Mesenchymal stem cell (in vitro differentiated cells and primary cell): ENCODE measurements at regions not wholly inside any gene's neighbourhood (a gene's known extent, or its start where the extent isn't known, plus 50 kb on each side); places are given as distances from the start of the nearest gene placed in this dataset.
A peak's percentile ranks its signal among the peaks of the same experiment; 100 is the strongest.

ENCODE experiments used
- DNase-seq: peaks from one replicate; pipeline ENCODE4 v3.0.0-alpha.2; 2013
- H2AFZ ChIP-seq: one replicate; pipeline ENCODE4 v1.6.1; 2013; ENCODE audit warnings: low read depth, mild to moderate bottlenecking, control low read depth, inconsistent platforms, low read length, moderate library complexity
- H2AK5ac ChIP-seq: 2 replicates; pipeline ENCODE4 v1.6.1; 2013; ENCODE audit warnings: low read length, moderate library complexity, mild to moderate bottlenecking, inconsistent platforms; ENCODE audit not compliant: severe bottlenecking
- H2BK120ac ChIP-seq: one replicate; pipeline ENCODE4 v1.6.1; 2013; ENCODE audit warnings: low read depth, mild to moderate bottlenecking, inconsistent platforms, low read length, moderate library complexity
- H2BK12ac ChIP-seq, 2 experiments: one replicate each; pipeline ENCODE4 v1.6.1; 2013; ENCODE audit warnings: inconsistent platforms in 2 of 2, low read length in 2 of 2, mild to moderate bottlenecking in 2 of 2, moderate library complexity in 2 of 2, control low read depth in 1 of 2
- H2BK15ac ChIP-seq: one replicate; pipeline ENCODE4 v1.6.1; 2013; ENCODE audit warnings: mild to moderate bottlenecking, low read depth, inconsistent platforms; ENCODE audit not compliant: poor library complexity, severe bottlenecking
- H2BK5ac ChIP-seq: 2 replicates; pipeline ENCODE4 v1.6.1; 2013; ENCODE audit warnings: low read depth, mild to moderate bottlenecking, low read length, control low read depth, inconsistent platforms; ENCODE audit not compliant: poor library complexity, severe bottlenecking
- H3K14ac ChIP-seq, 2 experiments: one replicate each; pipeline ENCODE4 v1.6.1; 2013; ENCODE audit warnings: inconsistent platforms in 2 of 2, low read length in 2 of 2, control low read depth in 1 of 2, mild to moderate bottlenecking in 1 of 2, moderate library complexity in 1 of 2
- H3K18ac ChIP-seq, 2 experiments: one replicate each; pipeline ENCODE4 v1.6.1; 2013; ENCODE audit warnings: inconsistent platforms in 2 of 2, low read length in 2 of 2, control low read depth in 1 of 2, low read depth in 1 of 2, mild to moderate bottlenecking in 1 of 2
- H3K23ac ChIP-seq, 2 experiments: one replicate each; pipeline ENCODE4 v1.6.1; 2013; ENCODE audit warnings: inconsistent platforms in 2 of 2, low read length in 2 of 2, mild to moderate bottlenecking in 2 of 2, moderate library complexity in 2 of 2, control low read depth in 1 of 2
- H3K27ac ChIP-seq: 2 replicates; pipeline ENCODE4 v1.5.1; 2013; ENCODE audit warnings: mild to moderate bottlenecking, moderate library complexity, low read length, control low read depth, inconsistent platforms; ENCODE audit not compliant: poor library complexity, severe bottlenecking
- H3K27me3 ChIP-seq, 2 experiments: 2 replicates each; pipeline versions ENCODE4 v1.6.1 to v1.7.0; 2013; ENCODE audit warnings: low read length in 2 of 2, mild to moderate bottlenecking in 2 of 2, moderate library complexity in 2 of 2, control low read depth in 1 of 2, inconsistent platforms in 1 of 2; ENCODE audit not compliant: control insufficient read depth in 1 of 2, insufficient read depth in 1 of 2
- H3K36me3 ChIP-seq, 2 experiments: 2 replicates each; pipeline versions ENCODE4 v1.6.1 to v1.7.0; 2013; ENCODE audit warnings: low read length in 2 of 2, control low read depth in 1 of 2, inconsistent platforms in 1 of 2, low read depth in 1 of 2, mild to moderate bottlenecking in 1 of 2; ENCODE audit not compliant: insufficient read depth in 2 of 2, control insufficient read depth in 1 of 2
- H3K4ac ChIP-seq, 2 experiments: one replicate each; pipeline ENCODE4 v1.6.1; 2013; ENCODE audit warnings: inconsistent platforms in 2 of 2, low read length in 2 of 2, mild to moderate bottlenecking in 2 of 2, moderate library complexity in 2 of 2, control low read depth in 1 of 2, low read depth in 1 of 2
- H3K4me1 ChIP-seq: 2 replicates; pipeline ENCODE4 v1.6.1; 2013; ENCODE audit warnings: low read depth, low read length, control low read depth; ENCODE audit not compliant: control insufficient read depth, insufficient read depth
- H3K4me2 ChIP-seq: 2 replicates; pipeline ENCODE4 v1.6.1; 2013; ENCODE audit warnings: low read length, mild to moderate bottlenecking, inconsistent platforms; ENCODE audit not compliant: poor library complexity, severe bottlenecking
- H3K4me3 ChIP-seq, 2 experiments: 2 replicates each; pipeline versions ENCODE4 v1.5.1 to v1.7.0; 2013; ENCODE audit warnings: low read length in 2 of 2, mild to moderate bottlenecking in 2 of 2, control low read depth in 1 of 2, low read depth in 1 of 2; ENCODE audit not compliant: insufficient read depth in 1 of 2
- H3K79me1 ChIP-seq: replicated peaks from 2 replicates; pipeline ENCODE4 v1.6.1; 2013; ENCODE audit warnings: mild to moderate bottlenecking, control low read depth, low read length, inconsistent platforms; ENCODE audit not compliant: poor library complexity, severe bottlenecking
- H3K9ac ChIP-seq: 2 replicates; pipeline ENCODE4 v1.7.0; 2013; ENCODE audit warnings: mild to moderate bottlenecking, low read length, moderate library complexity
- H3K9me3 ChIP-seq: 2 replicates; pipeline ENCODE4 v1.7.0; 2013; ENCODE audit warnings: mild to moderate bottlenecking, low read length; ENCODE audit not compliant: control insufficient read depth
- H4K8ac ChIP-seq: one replicate; pipeline ENCODE4 v1.6.1; 2013; ENCODE audit warnings: inconsistent platforms, mild to moderate bottlenecking, low read length, moderate library complexity
- H4K91ac ChIP-seq: one replicate; pipeline ENCODE4 v1.6.1; 2013; ENCODE audit warnings: mild to moderate bottlenecking, low read length, inconsistent platforms
- WGBS: methylation state at CpG from one replicate; pipeline ENCODE4 v1.1.7; 2013; ENCODE audit warnings: mixed read lengths; 5-methylcytosine and 5-hydroxymethylcytosine counted together

DNA sequence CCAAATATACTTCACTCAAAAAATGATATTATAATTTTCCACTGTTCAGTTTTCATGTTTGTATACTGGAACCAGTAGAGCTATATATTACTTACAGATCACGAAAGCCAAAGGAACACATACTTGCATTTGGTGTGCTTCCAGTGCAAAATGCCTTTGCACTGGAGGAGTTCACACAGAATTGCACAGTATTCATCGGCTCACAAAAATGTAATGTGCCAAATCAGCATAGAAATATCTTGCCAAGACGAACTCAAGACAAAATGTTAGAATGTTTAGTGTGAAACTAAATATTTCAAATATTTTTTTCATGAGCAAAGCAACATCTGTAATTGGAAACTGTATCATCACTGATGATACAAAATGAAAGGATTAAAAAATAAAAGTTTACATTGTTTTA is 646.2 kb upstream of the SEMA3D start:
- Histone ChIP-seq H3K9me3 (no peaks in the 10 kb centered on the region), H2BK120ac (no peak overlapping the region), H3K27me3 (no peaks in the 10 kb centered on the region), H3K36me3 (no peaks in the 10 kb centered on the region), H3K4ac (no peak overlapping the region), H2AK5ac (no peak overlapping the region), H3K27ac (no peak overlapping the region), H3K4me2 (no peak overlapping the region), H4K8ac (no peak overlapping the region), H4K91ac (no peak overlapping the region), H3K9ac (peak overlapping the region; percentile 11), H2BK5ac (no peak overlapping the region), H3K4me3 (no peak overlapping the region), H2BK12ac (no peak overlapping the region), H3K79me1 (no peaks in the 10 kb centered on the region), H3K23ac (no peak overlapping the region), H3K14ac (no peak overlapping the region), H2AFZ (no peak overlapping the region), H2BK15ac (no peak overlapping the region), H3K4me1 (no peaks in the 10 kb centered on the region), H3K18ac (no peak overlapping the region)
- DNase-seq = no peak
- 92% methylated on average over 1 of the region's 3 CpGs for WGBS

DNA sequence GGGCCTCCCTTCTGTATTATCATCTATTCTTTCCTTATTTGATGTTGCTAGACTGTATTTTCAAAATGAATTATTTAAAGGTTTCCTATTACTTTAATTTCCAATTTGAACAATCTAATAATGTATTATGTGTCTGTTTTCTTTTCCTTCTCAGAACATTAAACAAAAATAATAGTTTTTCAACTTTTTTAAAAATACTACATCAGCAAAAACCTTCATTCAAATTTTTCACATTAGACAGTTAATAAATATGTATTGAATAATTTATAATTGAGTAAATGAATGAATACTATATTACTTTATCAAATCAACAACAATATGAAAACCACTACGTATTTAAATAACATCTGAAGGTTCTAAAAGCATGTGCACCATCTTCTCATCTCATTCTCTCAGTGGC is 644.1 kb upstream of the SEMA3D start:
- DNase-seq = no peak
- Histone ChIP-seq H3K14ac (no peak overlapping the region), H3K27ac (no peak overlapping the region), H2BK12ac (no peak overlapping the region), H3K18ac (no peak overlapping the region), H3K9ac (no peak overlapping the region), H3K27me3 (no peaks in the 10 kb centered on the region), H4K8ac (no peak overlapping the region), H3K4me2 (no peak overlapping the region), H3K36me3 (no peaks in the 10 kb centered on the region), H4K91ac (no peak overlapping the region), H3K4ac (no peak overlapping the region), H3K79me1 (no peaks in the 10 kb centered on the region), H2BK120ac (no peak overlapping the region), H3K23ac (no peak overlapping the region), H3K4me1 (no peaks in the 10 kb centered on the region), H3K4me3 (no peak overlapping the region), H3K9me3 (no peaks in the 10 kb centered on the region), H2BK5ac (no peak overlapping the region), H2AK5ac (no peak overlapping the region), H2BK15ac (no peak overlapping the region), H2AFZ (no peak overlapping the region)
- WGBS = no CpG with 5 or more reads among the region's 1 CpG

DNA sequence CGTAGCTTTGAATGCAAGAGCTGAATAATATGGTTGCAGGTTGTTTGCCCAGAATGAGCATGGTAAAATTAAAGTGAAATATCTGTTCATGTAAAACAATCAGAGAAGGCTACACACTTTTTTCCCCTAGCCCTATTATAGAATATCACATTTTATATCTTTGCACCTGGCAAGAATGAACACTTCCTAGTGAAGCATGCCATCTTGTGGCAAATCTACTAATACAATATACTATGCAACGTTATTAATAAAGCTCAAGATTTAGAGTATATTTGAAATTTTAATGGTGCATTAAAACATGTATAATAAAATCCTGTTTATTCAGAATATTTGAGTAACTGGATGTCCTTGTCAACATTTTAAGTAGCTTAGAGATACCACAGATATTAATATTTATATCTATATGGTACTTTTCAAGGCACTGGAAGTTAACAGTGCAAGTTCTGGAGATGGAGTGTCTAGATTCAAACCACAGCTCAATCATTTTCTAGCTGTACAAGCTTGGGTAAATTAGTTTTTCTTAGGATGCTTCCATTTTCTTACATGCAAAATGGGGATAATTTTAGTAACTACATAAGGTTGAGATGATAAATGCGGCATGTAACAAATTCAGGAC is 643.1 kb upstream of the SEMA3D start:
- no peak overlapping the region for H3K23ac ChIP-seq
- H2AFZ ChIP-seq = no peak overlapping the region
- H2BK120ac ChIP-seq = no peak overlapping the region
- no peaks in the 10 kb centered on the region for H3K79me1 ChIP-seq
- no peak overlapping the region for H3K4ac ChIP-seq
- no peak overlapping the region for H3K9ac ChIP-seq
- no peak overlapping the region for H3K27ac ChIP-seq
- H3K4me1 ChIP-seq = no peaks in the 10 kb centered on the region
- no peak overlapping the region for H2BK15ac ChIP-seq
- H4K8ac ChIP-seq = no peak overlapping the region
- H2BK5ac ChIP-seq = no peak overlapping the region
- H2BK12ac ChIP-seq = no peak overlapping the region
- no peak overlapping the region for H3K4me3 ChIP-seq
- H3K14ac ChIP-seq = no peak overlapping the region
- H4K91ac ChIP-seq = no peak overlapping the region
- peak; percentile 12 for DNase-seq
- no peak overlapping the region for H3K18ac ChIP-seq
- 100% methylated on average over 1 of the region's 3 CpGs for WGBS
- H3K27me3 ChIP-seq = no peaks in the 10 kb centered on the region
- no peak overlapping the region for H2AK5ac ChIP-seq
- no peak overlapping the region for H3K4me2 ChIP-seq
- H3K9me3 ChIP-seq = no peaks in the 10 kb centered on the region
- no peaks in the 10 kb centered on the region for H3K36me3 ChIP-seq

DNA sequence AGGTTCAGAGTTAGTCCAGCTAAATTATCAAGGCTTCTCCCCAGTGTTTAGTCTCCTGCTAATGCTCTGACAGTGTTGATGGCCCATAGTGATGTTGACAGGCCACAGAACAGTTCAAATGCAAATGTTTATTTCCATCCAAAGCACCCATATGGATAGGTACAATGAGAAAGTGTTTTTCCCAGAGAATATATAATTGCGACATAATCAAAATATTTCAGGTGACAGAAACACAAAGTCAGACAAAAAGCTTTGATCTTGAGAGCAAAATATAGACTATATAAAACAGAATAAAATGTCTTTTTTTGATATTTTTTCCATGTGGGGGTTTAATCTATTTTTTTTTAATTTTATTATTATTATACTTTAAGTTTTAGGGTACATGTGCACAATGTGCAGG is 642.3 kb upstream of the SEMA3D start:
- no CpG with 5 or more reads among the region's 1 CpG for WGBS
- no peak overlapping the region for H3K9ac ChIP-seq
- H3K27ac ChIP-seq = no peak overlapping the region
- no peaks in the 10 kb centered on the region for H3K27me3 ChIP-seq
- no peaks in the 10 kb centered on the region for H3K36me3 ChIP-seq
- no peak overlapping the region for H3K18ac ChIP-seq
- no peak overlapping the region for H3K14ac ChIP-seq
- no peak for DNase-seq
- H4K8ac ChIP-seq = no peak overlapping the region
- H2BK12ac ChIP-seq = no peak overlapping the region
- H2BK15ac ChIP-seq = no peak overlapping the region
- H2BK5ac ChIP-seq = no peak overlapping the region
- no peak overlapping the region for H2AFZ ChIP-seq
- no peak overlapping the region for H4K91ac ChIP-seq
- H3K4me3 ChIP-seq = no peak overlapping the region
- H3K23ac ChIP-seq = no peak overlapping the region
- no peaks in the 10 kb centered on the region for H3K9me3 ChIP-seq
- no peak overlapping the region for H2AK5ac ChIP-seq
- no peak overlapping the region for H3K4ac ChIP-seq
- H3K4me2 ChIP-seq = no peak overlapping the region
- H2BK120ac ChIP-seq = no peak overlapping the region
- H3K79me1 ChIP-seq = no peaks in the 10 kb centered on the region
- no peaks in the 10 kb centered on the region for H3K4me1 ChIP-seq
